Left hindlimb (tissue), 1 donor: ENCODE measurements at regions not wholly inside any gene's neighbourhood (a gene's known extent, or its start where the extent isn't known, plus 50 kb on each side); places are given as distances from the start of the nearest gene placed in this dataset.
"Not testable (repeated sequence)": the region's sequence is repeated elsewhere in the genome, so short reads cannot be mapped to it uniquely, and the experiment has no call there.

Experiments used
- DNase-seq: peaks from one replicate; pipeline ENCODE4 v3.0.0-alpha.2; 2018

DNA sequence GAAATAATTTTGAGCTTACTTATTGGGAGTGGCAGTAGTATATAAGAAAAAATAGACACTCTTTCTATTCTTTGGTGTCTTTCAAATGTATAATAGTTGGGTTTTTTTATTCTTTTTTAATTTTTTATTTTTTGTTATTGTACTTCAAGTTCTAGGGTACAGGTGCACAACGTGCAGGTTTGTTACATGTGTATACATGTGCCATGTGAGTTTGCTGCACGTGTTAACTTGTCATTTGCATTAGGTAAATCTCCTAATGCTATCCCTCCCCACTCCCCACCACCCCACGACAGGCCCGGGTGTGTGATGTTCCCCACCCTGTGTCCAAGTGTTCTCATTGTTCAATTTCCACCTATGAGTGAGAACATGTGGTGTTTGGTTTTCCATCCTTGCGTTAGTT lies 1552.4 kb upstream of the B3GALT2 start:
- DNase-seq: not testable (repeated sequence)

DNA sequence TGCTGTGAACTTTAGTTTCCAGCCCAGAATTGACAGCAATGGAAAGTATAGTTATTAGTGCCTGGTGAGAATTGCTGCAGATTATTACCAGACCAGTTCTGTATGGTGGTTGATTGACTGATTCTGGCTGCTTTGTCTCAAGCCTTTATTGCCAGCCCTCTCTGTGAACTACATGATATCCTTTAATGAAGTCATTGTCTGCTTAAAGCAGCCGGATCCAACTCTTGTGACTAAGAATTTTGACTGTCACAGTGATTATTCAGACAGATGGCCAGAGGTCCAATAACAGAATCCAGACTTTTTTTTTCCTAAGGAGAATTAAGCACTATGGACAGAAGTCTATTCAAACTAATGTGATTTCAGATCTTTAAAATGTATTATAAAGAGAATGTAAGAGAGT lies 1548.6 kb upstream of the B3GALT2 start:
- no peak for DNase-seq

DNA sequence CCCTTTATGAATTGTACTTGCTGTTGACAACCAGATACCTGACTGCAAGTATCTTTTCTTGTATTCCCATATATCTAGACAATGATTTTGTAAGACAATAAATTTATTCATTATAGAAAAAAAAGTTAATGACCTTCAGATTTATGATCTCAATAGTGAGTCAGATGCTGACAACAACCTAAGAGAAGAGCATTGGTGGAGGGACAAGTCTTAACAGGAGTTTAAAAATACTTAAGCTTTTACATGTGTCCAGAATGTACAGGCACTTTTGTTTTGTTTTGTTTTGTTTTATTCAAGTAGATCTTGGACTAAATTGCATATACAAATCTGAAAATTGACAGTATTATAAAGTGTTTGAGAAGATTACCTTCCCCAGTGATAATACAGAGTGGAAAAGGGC lies 1544.6 kb upstream of the B3GALT2 start:
- no peak for DNase-seq

- DNase-seq: no peak
Measured at GRCh38 chr1:194730304-194730703, 1543.9 kb upstream of the B3GALT2 start.

DNA sequence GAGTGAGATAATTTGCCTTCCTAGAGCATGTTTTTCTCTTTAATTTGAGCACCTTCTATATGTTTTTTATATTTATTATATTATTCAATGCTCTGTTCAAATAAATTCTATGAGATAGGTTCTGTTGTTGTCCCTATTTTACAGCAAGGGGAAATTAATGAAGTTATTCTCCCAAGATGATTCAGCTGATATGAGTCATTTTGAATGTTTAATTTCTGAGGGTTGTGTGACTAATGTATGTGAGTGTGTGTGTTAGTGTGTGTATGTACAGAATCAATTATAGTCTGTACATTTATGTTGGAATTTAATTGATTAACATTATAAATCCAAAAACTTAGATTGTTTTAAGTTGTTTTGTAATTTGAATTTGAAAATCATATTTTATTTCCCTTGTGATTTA lies 1536.7 kb upstream of the B3GALT2 start:
- no peak for DNase-seq

GRCh38 chr1:194717941-194718340 lies 1531.5 kb upstream of the B3GALT2 start:
- DNase-seq: no peak

GRCh38 chr1:194717334-194717733 lies 1530.9 kb upstream of the B3GALT2 start:
- no peak for DNase-seq

DNA sequence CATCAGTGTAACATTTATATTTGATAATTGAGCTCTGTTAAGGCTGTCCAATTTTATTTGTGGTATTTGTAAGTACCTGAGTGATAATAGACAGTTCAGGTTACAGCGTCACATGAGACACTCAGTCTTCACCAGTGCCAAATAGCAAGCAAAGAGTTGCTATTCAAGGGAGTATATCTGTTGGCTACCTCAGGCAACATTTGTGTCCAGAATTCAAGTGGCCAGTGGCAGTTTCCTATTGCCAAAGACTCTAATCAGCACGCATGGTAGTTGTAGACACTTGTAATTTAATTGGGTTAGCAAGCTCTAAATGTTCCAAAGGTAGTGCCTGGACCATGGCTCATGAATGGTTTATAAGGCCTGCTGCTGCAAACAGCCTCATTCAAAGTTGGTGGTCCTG lies 1524.3 kb upstream of the B3GALT2 start:
- no peak for DNase-seq

DNA sequence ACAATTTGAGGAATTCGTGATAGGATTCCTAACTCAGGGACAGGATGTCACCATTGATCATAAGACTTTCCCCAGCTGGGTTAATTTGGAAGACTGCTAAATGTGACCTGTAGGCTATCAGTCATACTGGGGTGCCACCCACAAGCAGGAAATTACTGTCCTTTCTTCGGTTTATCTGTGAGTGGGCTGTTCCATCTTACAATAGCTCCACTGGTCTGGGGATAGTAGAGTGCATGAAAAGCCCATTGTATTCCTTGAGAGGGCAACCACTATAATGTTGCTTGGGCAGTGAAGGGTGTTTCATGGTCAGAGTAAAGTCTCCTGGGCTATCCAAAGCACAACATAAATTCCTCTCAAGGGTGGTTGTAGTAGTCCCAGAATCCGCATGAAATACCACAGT lies 1523.0 kb upstream of the B3GALT2 start:
- DNase-seq: no peak

DNA sequence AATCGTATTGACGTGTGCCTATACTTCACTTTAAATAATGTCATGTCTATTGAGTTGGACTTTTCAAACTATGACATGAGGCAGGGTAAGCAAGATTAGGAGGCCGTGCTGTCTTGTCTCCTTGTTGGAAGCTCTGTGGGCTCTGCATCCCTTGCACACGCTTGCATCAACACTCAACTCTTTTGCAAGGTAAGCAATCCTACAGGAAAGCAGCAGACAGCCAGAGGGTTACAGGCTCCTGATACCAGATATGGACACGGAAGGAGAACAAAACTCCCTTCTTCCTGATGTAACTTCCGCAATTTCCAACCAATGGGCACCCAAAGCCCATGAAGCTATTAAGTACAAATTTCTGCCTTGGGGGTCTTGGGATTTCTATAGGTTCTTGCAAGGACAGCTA lies 1520.7 kb upstream of the B3GALT2 start:
- DNase-seq: no peak

DNA sequence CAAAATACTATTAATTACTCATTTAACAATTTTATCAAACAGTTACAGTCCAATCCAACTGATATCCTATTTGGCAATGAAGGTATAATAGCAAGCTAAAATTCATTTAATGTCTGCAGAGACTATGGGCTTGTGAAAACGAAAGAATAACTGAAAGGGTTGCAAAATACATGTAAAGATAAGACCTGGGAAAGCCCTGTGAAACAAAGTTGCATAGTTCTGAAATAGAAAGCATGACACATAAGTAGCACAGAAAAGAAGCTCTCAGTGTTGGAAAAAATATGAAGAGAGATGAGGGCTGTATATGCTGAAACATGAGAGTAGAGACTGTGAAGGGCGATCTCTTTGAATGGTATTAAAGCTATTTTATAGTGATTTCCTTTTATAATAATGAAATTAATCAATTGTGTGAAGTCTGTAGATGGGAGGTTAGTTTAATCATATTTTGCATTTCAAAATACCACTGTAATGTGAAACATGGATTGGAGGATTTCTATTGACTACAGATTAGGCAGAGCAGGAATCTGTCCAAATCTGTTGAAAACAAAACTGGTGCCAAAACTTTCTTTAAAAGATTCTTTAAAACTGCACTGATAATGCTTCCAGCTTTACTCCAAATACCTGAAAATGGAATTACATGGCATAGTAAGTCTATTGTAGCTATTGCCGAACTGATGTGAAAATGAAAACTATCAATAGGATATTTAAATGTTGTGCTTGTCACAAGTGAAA lies 1518.9 kb upstream of the B3GALT2 start:
- no peak for DNase-seq

DNA sequence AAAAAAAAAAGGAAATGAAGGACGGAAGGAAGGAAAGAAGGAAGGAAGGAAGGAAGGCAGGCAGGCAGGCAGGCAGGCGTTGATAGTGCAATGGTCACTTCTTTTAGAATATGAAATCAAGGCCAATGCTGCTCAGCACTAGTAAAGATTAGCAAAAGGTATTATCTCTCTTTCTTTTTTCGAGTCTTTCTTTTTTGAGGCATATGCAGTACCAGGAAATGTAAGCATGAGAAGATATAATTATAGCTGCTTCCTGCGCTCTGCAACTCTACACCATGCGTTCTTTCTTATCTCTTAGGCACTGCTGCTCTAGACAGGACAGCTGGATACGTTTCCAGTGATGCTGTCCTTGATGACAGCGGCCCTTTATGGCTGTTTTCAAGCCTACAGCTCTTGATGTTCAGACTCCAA lies 1512.5 kb upstream of the B3GALT2 start:
- DNase-seq: no peak

GRCh38 chr1:194693244-194693643 lies 1506.8 kb upstream of the B3GALT2 start:
- no peak for DNase-seq

- DNase-seq: no peak
Measured at GRCh38 chr1:194684636-194685035, 1498.2 kb upstream of the B3GALT2 start.

DNA sequence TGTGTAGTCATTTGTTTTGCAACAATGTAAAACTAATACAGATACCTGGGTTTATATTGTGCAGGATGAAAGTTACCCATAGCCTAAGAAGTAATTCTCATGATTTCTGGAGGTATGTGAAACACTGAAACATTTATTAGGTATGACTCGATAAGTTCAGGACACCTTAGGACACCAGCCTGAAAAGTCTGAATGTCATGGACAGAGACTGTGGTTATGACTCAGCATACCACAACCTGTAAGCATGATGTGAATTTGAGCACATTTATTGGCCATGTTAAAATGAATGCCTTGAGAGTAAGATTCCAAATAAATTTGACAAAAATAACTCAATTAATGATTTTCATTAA lies 1471.7 kb upstream of the B3GALT2 start:
- DNase-seq: no peak

DNA sequence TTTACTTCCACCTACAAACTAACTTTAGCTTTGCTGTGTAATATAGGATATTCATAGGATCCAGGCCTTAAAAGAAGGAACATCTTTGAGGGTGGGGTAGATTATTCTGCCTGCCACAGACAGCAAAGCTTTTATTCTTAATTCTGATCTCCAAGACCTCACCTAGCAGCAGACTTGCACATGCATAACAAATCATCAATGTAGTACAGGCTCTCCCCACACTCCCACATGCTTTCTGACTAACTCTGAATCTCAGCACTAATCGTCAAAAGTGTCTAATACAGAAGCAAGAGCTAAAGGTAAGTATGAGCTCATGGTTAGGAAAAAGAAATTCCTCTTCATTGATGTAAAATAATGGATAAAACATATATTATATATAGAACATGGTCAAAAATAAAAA lies 1468.5 kb upstream of the B3GALT2 start:
- DNase-seq: no peak

DNA sequence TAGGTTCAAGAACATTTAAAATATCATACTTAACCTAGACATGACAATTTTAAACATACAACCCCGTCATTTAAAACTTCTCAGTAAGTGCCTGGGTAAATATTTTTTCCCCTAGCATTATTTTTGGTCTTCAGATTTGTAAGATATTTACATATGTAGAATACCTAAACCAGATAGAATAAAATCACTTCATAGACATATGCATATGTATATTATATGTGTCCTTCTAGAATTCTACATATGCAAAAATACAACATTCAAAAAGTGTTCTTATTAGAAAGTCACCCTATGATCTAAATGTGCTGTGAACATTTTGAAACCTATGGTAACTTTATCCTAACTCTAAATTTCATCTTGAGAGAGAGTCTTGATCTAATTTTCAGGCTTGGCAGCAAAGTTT lies 1467.0 kb upstream of the B3GALT2 start:
- DNase-seq: no peak

GRCh38 chr1:194647118-194647517 lies 1460.7 kb upstream of the B3GALT2 start:
- DNase-seq: no peak

- no peak for DNase-seq
Measured at GRCh38 chr1:194644528-194644927, 1458.1 kb upstream of the B3GALT2 start.

- DNase-seq: no peak
Measured at GRCh38 chr1:194640322-194640721, 1453.9 kb upstream of the B3GALT2 start.

- DNase-seq: no peak
Measured at GRCh38 chr1:194629011-194629410, 1442.6 kb upstream of the B3GALT2 start.

DNA sequence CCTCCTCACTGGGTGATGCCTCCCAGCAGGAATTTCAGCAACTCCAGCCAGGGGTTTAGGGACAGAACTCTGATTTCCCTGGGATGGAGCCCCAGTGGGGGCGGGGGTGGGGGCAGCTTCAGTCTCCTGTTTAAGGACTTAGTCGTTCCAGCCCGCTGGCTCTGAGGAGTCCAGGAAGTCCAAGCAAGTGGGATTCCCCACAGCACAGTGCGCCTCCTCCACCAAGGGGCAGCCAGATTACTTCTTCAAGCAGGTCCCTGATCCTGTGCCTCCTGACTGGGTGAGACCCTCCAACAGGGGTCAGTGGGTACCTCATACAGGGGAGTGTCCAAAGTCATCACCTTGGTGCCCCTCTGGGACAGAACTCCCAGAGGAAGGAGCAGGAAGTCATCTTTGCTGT lies 1438.4 kb upstream of the B3GALT2 start:
- DNase-seq: no peak

DNA sequence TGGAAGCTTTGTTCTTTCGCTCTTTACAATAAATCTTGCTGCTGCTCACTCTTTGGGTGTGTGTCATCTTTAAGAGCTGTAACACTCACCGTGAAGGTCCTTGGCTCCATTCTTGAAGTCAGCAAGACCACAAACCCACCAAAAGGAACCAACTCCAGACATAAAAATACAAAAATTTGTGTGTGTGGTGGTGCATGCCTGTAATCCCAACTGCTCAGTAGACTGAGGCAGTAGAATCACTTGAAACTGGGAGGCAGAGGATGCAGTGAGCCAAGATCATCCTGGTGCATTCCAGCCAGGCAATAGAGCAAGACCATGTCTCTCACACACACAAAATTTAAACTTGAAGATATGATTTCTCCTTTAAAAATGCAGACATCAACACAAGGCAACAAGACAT lies 1431.7 kb upstream of the B3GALT2 start:
- DNase-seq: no peak

GRCh38 chr1:194617272-194617671 lies 1430.9 kb upstream of the B3GALT2 start:
- DNase-seq: not testable (repeated sequence)

- no peak for DNase-seq
Measured at GRCh38 chr1:194616835-194617234, 1430.4 kb upstream of the B3GALT2 start.

DNA sequence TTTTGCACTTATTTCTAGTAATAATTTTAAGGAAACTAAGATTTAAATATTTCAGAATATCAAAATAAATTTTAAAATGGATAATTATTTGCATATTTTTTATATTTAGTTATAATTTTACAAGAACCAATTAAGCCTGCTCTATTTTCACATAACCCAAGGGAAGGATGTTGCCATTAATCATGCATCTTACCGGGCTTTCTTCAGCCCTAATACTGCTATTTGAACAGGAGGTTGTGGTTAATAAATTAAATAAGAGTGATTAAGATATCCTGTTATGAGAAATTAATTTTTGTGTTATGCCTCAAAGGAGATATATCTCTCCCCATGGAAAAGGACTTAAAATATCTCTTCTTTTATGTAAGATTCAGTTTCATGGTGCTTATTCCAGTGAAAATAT lies 1415.8 kb upstream of the B3GALT2 start:
- DNase-seq: no peak
